Right renal cortex interstitium (tissue), 3 donors: ENCODE measurements at regions not wholly inside any gene's neighbourhood (a gene's known extent, or its start where the extent isn't known, plus 50 kb on each side); places are given as distances from the start of the nearest gene placed in this dataset.
"Not testable (repeated sequence)": the region's sequence is repeated elsewhere in the genome, so short reads cannot be mapped to it uniquely, and the experiment has no call there.

Experiments
- DNase-seq, 3 donors: peaks; one replicate each; pipeline ENCODE4 v3.0.0-alpha.2; 2013; ENCODE audit warnings: low read depth in 3 of 3, low spot score in 2 of 3

- DNase-seq, result no peak
These were observed 779.3 kb upstream of the CITED2 start for GRCh38 chr6:140153703-140154102.

GRCh38 chr6:140147825-140148814, 773.7 kb upstream of the CITED2 start:
- DNase-seq, result not testable (repeated sequence)

- DNase-seq, result no peak
These were observed 766.4 kb upstream of the CITED2 start for GRCh38 chr6:140140891-140141290.

- no peak for DNase-seq
These were observed 764.0 kb upstream of the CITED2 start for GRCh38 chr6:140138311-140139010.

- DNase-seq, result no peak
These were observed 759.8 kb upstream of the CITED2 start for GRCh38 chr6:140134224-140134623.

GRCh38 chr6:140130074-140130473, 755.6 kb upstream of the CITED2 start:
- DNase-seq, result no peak

GRCh38 chr6:140124498-140124897, 750.0 kb upstream of the CITED2 start:
- no peak for DNase-seq

- DNase-seq, result no peak
These were observed 733.7 kb upstream of the CITED2 start for GRCh38 chr6:140108167-140108566.

- no peak for DNase-seq
These were observed 732.8 kb upstream of the CITED2 start for GRCh38 chr6:140107216-140107615.

- peak in 1 of 3 donors; percentile 10 for DNase-seq
These were observed 731.4 kb upstream of the CITED2 start for GRCh38 chr6:140105857-140106256.

- no peak for DNase-seq
These were observed 730.8 kb upstream of the CITED2 start for GRCh38 chr6:140105241-140105640.

GRCh38 chr6:140101818-140102217, 727.4 kb upstream of the CITED2 start:
- DNase-seq, result no peak

- DNase-seq, result no peak
These were observed 726.9 kb upstream of the CITED2 start for GRCh38 chr6:140101367-140101766.

GRCh38 chr6:140095532-140095931, 721.1 kb upstream of the CITED2 start:
- DNase-seq, result no peak

GRCh38 chr6:140091895-140092294, 717.4 kb upstream of the CITED2 start:
- DNase-seq, result no peak

- no peak for DNase-seq
These were observed 716.4 kb upstream of the CITED2 start for GRCh38 chr6:140090871-140091270.

GRCh38 chr6:140083375-140083774, 708.9 kb upstream of the CITED2 start:
- DNase-seq, result no peak

- DNase-seq, result no peak
These were observed 708.4 kb upstream of the CITED2 start for GRCh38 chr6:140082867-140083297.

GRCh38 chr6:140079328-140079727, 704.9 kb upstream of the CITED2 start:
- DNase-seq, result no peak

GRCh38 chr6:140078561-140079125, 704.2 kb upstream of the CITED2 start:
- DNase-seq, result peak in 2 of 3 donors; percentile 32 to 40

- no peak for DNase-seq
These were observed 703.5 kb upstream of the CITED2 start for GRCh38 chr6:140077827-140078560.
